ENCODE measurements at regions not wholly inside any gene's neighbourhood (a gene's known extent, or its start where the extent isn't known, plus 50 kb on each side); places are given as distances from the start of the nearest gene placed in this dataset.

- H3K27me3 ChIP-seq (ENCODE audit: control insufficient read depth in 3 of 3, insufficient read depth in 3 of 3, low read length in 3 of 3) = no peaks in the 10 kb centered on the region
- DNase-seq (no peak), FAIRE-seq (no peak)
- H3K36me3 ChIP-seq (ENCODE audit: control insufficient read depth in 3 of 3, insufficient read depth in 2 of 3, low read depth in 1 of 3, low read length in 3 of 3) = no peaks in the 10 kb centered on the region
- H3K27ac ChIP-seq (ENCODE audit: low read depth in 1 of 3, low read length in 2 of 3) = no peak overlapping the region
- no peaks in the 10 kb centered on the region for H3K9me3 ChIP-seq (ENCODE audit: control insufficient read depth in 2 of 2, insufficient read depth in 1 of 2, low read depth in 1 of 2, low read length in 1 of 2)
- H3K4me1 ChIP-seq (ENCODE audit: control insufficient read depth in 3 of 3, insufficient read depth in 2 of 3, low read depth in 1 of 3, low read length in 2 of 3) = no peaks in the 10 kb centered on the region
- WGBS, 3 donors = 70 to 79% (median 76%) methylated on average over 4 of the region's 4 CpGs
- no peak overlapping the region for H3K4me3 ChIP-seq (ENCODE audit: low read depth in 1 of 3, low read length in 3 of 3)
These were observed 241.9 kb downstream of the IRX1 start for GRCh38 chr5:3837506-3837905.

GRCh38 chr5:3839151-3839550 lies 243.5 kb downstream of the IRX1 start:
- Histone ChIP-seq H3K27me3 (ENCODE audit: control insufficient read depth in 3 of 3, insufficient read depth in 3 of 3, low read length in 3 of 3) (no peaks in the 10 kb centered on the region), H3K4me1 (ENCODE audit: control insufficient read depth in 3 of 3, insufficient read depth in 2 of 3, low read depth in 1 of 3, low read length in 2 of 3) (no peaks in the 10 kb centered on the region), H3K4me3 (ENCODE audit: low read depth in 1 of 3, low read length in 3 of 3) (no peak overlapping the region), H3K27ac (ENCODE audit: low read depth in 1 of 3, low read length in 2 of 3) (no peak overlapping the region), H3K9me3 (ENCODE audit: control insufficient read depth in 2 of 2, insufficient read depth in 1 of 2, low read depth in 1 of 2, low read length in 1 of 2) (no peaks in the 10 kb centered on the region), H3K36me3 (ENCODE audit: control insufficient read depth in 3 of 3, insufficient read depth in 2 of 3, low read depth in 1 of 3, low read length in 3 of 3) (no peaks in the 10 kb centered on the region)
- WGBS, 3 donors = 68 to 80% (median 77%) methylated on average over 2 of the region's 2 CpGs
- DNase-seq (no peak), FAIRE-seq (no peak)

- Histone ChIP-seq H3K4me3 (ENCODE audit: low read depth in 1 of 3, low read length in 3 of 3) (no peak overlapping the region), H3K36me3 (ENCODE audit: control insufficient read depth in 3 of 3, insufficient read depth in 2 of 3, low read depth in 1 of 3, low read length in 3 of 3) (no peaks in the 10 kb centered on the region), H3K9me3 (ENCODE audit: control insufficient read depth in 2 of 2, insufficient read depth in 1 of 2, low read depth in 1 of 2, low read length in 1 of 2) (peaks cover 0 to 4% of the 10 kb centered on the region in 2 donors), H3K27ac (ENCODE audit: low read depth in 1 of 3, low read length in 2 of 3) (no peak overlapping the region), H3K4me1 (ENCODE audit: control insufficient read depth in 3 of 3, insufficient read depth in 2 of 3, low read depth in 1 of 3, low read length in 2 of 3) (no peaks in the 10 kb centered on the region), H3K27me3 (ENCODE audit: control insufficient read depth in 3 of 3, insufficient read depth in 3 of 3, low read length in 3 of 3) (no peaks in the 10 kb centered on the region)
- WGBS, 3 donors = 44 to 65% (median 51%) methylated on average over 6 of the region's 6 CpGs
- DNase-seq (no peak), FAIRE-seq (no peak)
These were observed 247.0 kb downstream of the IRX1 start for GRCh38 chr5:3842591-3842990.

- WGBS, 3 donors = 64 to 85% (median 85%) methylated on average over 6 of the region's 6 CpGs
- Histone ChIP-seq H3K27me3 (ENCODE audit: control insufficient read depth in 3 of 3, insufficient read depth in 3 of 3, low read length in 3 of 3) (no peaks in the 10 kb centered on the region), H3K4me3 (ENCODE audit: low read depth in 1 of 3, low read length in 3 of 3) (no peak overlapping the region), H3K9me3 (ENCODE audit: control insufficient read depth in 2 of 2, insufficient read depth in 1 of 2, low read depth in 1 of 2, low read length in 1 of 2) (peaks cover 0 to 4% of the 10 kb centered on the region in 2 donors), H3K27ac (ENCODE audit: low read depth in 1 of 3, low read length in 2 of 3) (no peak overlapping the region), H3K4me1 (ENCODE audit: control insufficient read depth in 3 of 3, insufficient read depth in 2 of 3, low read depth in 1 of 3, low read length in 2 of 3) (no peaks in the 10 kb centered on the region), H3K36me3 (ENCODE audit: control insufficient read depth in 3 of 3, insufficient read depth in 2 of 3, low read depth in 1 of 3, low read length in 3 of 3) (no peaks in the 10 kb centered on the region)
- FAIRE-seq (no peak), DNase-seq (no peak)
These were observed 248.1 kb downstream of the IRX1 start for GRCh38 chr5:3843706-3844105.

GRCh38 chr5:3844266-3844665 lies 248.6 kb downstream of the IRX1 start:
- FAIRE-seq = no peak
- H3K36me3 ChIP-seq (ENCODE audit: control insufficient read depth in 3 of 3, insufficient read depth in 2 of 3, low read depth in 1 of 3, low read length in 3 of 3) = no peaks in the 10 kb centered on the region
- no peak overlapping the region for H3K27ac ChIP-seq (ENCODE audit: low read depth in 1 of 3, low read length in 2 of 3)
- H3K9me3 ChIP-seq (ENCODE audit: control insufficient read depth in 2 of 2, insufficient read depth in 1 of 2, low read depth in 1 of 2, low read length in 1 of 2) = peaks cover 0 to 4% of the 10 kb centered on the region in 2 donors
- no peaks in the 10 kb centered on the region for H3K4me1 ChIP-seq (ENCODE audit: control insufficient read depth in 3 of 3, insufficient read depth in 2 of 3, low read depth in 1 of 3, low read length in 2 of 3)
- no peak for DNase-seq
- H3K27me3 ChIP-seq (ENCODE audit: control insufficient read depth in 3 of 3, insufficient read depth in 3 of 3, low read length in 3 of 3) = no peaks in the 10 kb centered on the region
- WGBS, 3 donors = 63 to 70% (median 66%) methylated on average over 7 of the region's 7 CpGs
- no peak overlapping the region for H3K4me3 ChIP-seq (ENCODE audit: low read depth in 1 of 3, low read length in 3 of 3)

GRCh38 chr5:3845230-3845629 lies 249.6 kb downstream of the IRX1 start:
- H3K36me3 ChIP-seq (ENCODE audit: control insufficient read depth in 3 of 3, insufficient read depth in 2 of 3, low read depth in 1 of 3, low read length in 3 of 3) = no peaks in the 10 kb centered on the region
- no peaks in the 10 kb centered on the region for H3K27me3 ChIP-seq (ENCODE audit: control insufficient read depth in 3 of 3, insufficient read depth in 3 of 3, low read length in 3 of 3)
- H3K9me3 ChIP-seq (ENCODE audit: control insufficient read depth in 2 of 2, insufficient read depth in 1 of 2, low read depth in 1 of 2, low read length in 1 of 2) = peaks cover 0 to 4% of the 10 kb centered on the region in 2 donors
- FAIRE-seq (no peak), DNase-seq (no peak)
- WGBS, 3 donors = 46 to 76% (median 72%) methylated on average over 5 of the region's 5 CpGs
- H3K27ac ChIP-seq (ENCODE audit: low read depth in 1 of 3, low read length in 2 of 3) = no peak overlapping the region
- H3K4me1 ChIP-seq (ENCODE audit: control insufficient read depth in 3 of 3, insufficient read depth in 2 of 3, low read depth in 1 of 3, low read length in 2 of 3) = no peaks in the 10 kb centered on the region
- H3K4me3 ChIP-seq (ENCODE audit: low read depth in 1 of 3, low read length in 3 of 3) = no peak overlapping the region

GRCh38 chr5:3852161-3852916 lies 256.7 kb downstream of the IRX1 start:
- Histone ChIP-seq H3K4me1 (ENCODE audit: control insufficient read depth in 3 of 3, insufficient read depth in 2 of 3, low read depth in 1 of 3, low read length in 2 of 3) (no peaks in the 10 kb centered on the region), H3K27ac (ENCODE audit: low read depth in 1 of 3, low read length in 2 of 3) (no peak overlapping the region), H3K36me3 (ENCODE audit: control insufficient read depth in 3 of 3, insufficient read depth in 2 of 3, low read depth in 1 of 3, low read length in 3 of 3) (no peaks in the 10 kb centered on the region), H3K9me3 (ENCODE audit: control insufficient read depth in 2 of 2, insufficient read depth in 1 of 2, low read depth in 1 of 2, low read length in 1 of 2) (no peaks in the 10 kb centered on the region), H3K4me3 (ENCODE audit: low read depth in 1 of 3, low read length in 3 of 3) (no peak overlapping the region), H3K27me3 (ENCODE audit: control insufficient read depth in 3 of 3, insufficient read depth in 3 of 3, low read length in 3 of 3) (no peaks in the 10 kb centered on the region)
- 49 to 73% (median 71%) methylated on average over 13 of the region's 13 CpGs for WGBS, 3 donors
- DNase-seq (no peak), FAIRE-seq (no peak)

- no peak for DNase-seq
- FAIRE-seq = no peak
- 81 to 87% (median 85%) methylated on average over 11 of the region's 11 CpGs for WGBS, 3 donors
- H3K4me3 ChIP-seq (ENCODE audit: low read depth in 1 of 3, low read length in 3 of 3) = no peak overlapping the region
- no peaks in the 10 kb centered on the region for H3K4me1 ChIP-seq (ENCODE audit: control insufficient read depth in 3 of 3, insufficient read depth in 2 of 3, low read depth in 1 of 3, low read length in 2 of 3)
- no peaks in the 10 kb centered on the region for H3K27me3 ChIP-seq (ENCODE audit: control insufficient read depth in 3 of 3, insufficient read depth in 3 of 3, low read length in 3 of 3)
- no peaks in the 10 kb centered on the region for H3K9me3 ChIP-seq (ENCODE audit: control insufficient read depth in 2 of 2, insufficient read depth in 1 of 2, low read depth in 1 of 2, low read length in 1 of 2)
- H3K27ac ChIP-seq (ENCODE audit: low read depth in 1 of 3, low read length in 2 of 3) = no peak overlapping the region
- H3K36me3 ChIP-seq (ENCODE audit: control insufficient read depth in 3 of 3, insufficient read depth in 2 of 3, low read depth in 1 of 3, low read length in 3 of 3) = no peaks in the 10 kb centered on the region
These were observed 257.7 kb downstream of the IRX1 start for GRCh38 chr5:3853362-3853761.

All from small intestine (tissue), 7 donors.